H9 (cell line): ENCODE measurements at regions not wholly inside any gene's neighbourhood (a gene's known extent, or its start where the extent isn't known, plus 50 kb on each side); places are given as distances from the start of the nearest gene placed in this dataset.

Experiments used
- DNase-seq: peaks from one replicate; pipeline ENCODE4 v3.0.0-alpha.2; 2017
- H2AFZ ChIP-seq: one replicate; pipeline ENCODE4 v1.6.1; 2013; ENCODE audit warnings: mild to moderate bottlenecking, low read length, control low read depth, moderate library complexity
- H2AK5ac ChIP-seq: 2 replicates; pipeline ENCODE4 v1.6.1; 2013; ENCODE audit warnings: low read length, control low read depth, mixed read lengths; ENCODE audit not compliant: insufficient read length
- H2BK120ac ChIP-seq: one replicate; pipeline ENCODE4 v1.6.1; 2013; ENCODE audit warnings: low read depth, mild to moderate bottlenecking, low read length, control low read depth, inconsistent platforms; ENCODE audit not compliant: poor library complexity, severe bottlenecking
- H2BK12ac ChIP-seq: 2 replicates; pipeline ENCODE4 v1.6.1; 2013; ENCODE audit warnings: low read length, control low read depth, mixed read lengths, low read depth; ENCODE audit not compliant: insufficient read length
- H2BK15ac ChIP-seq: 2 replicates; pipeline ENCODE4 v1.6.1; 2013; ENCODE audit warnings: low read depth, low read length, control low read depth
- H2BK20ac ChIP-seq: one replicate; pipeline ENCODE4 v1.6.1; 2013; ENCODE audit warnings: low read depth, mild to moderate bottlenecking, low read length, control low read depth, inconsistent platforms; ENCODE audit not compliant: poor library complexity, severe bottlenecking
- H2BK5ac ChIP-seq: 2 replicates; pipeline ENCODE4 v1.6.1; 2013; ENCODE audit warnings: low read length, control low read depth, mixed read lengths; ENCODE audit not compliant: insufficient read length
- H3K14ac ChIP-seq: 2 replicates; pipeline ENCODE4 v1.6.1; 2013; ENCODE audit warnings: low read length, control low read depth; ENCODE audit not compliant: insufficient read depth
- H3K18ac ChIP-seq: 2 replicates; pipeline ENCODE4 v1.6.1; 2013; ENCODE audit warnings: low read depth, mild to moderate bottlenecking, mixed read lengths, low read length, control low read depth; ENCODE audit not compliant: insufficient read length
- H3K23ac ChIP-seq: 2 replicates; pipeline ENCODE4 v1.6.1; 2013; ENCODE audit warnings: low read length, control low read depth, mixed read lengths, low read depth; ENCODE audit not compliant: insufficient read length
- H3K23me2 ChIP-seq: 2 replicates; pipeline ENCODE4 v1.6.1; 2013; ENCODE audit warnings: low read depth, mild to moderate bottlenecking, mixed read lengths, low read length, control low read depth; ENCODE audit not compliant: insufficient read length, poor library complexity, severe bottlenecking
- H3K27ac ChIP-seq: 2 replicates; pipeline ENCODE4 v1.5.1; 2013; ENCODE audit warnings: low read length, control low read depth, mixed read lengths, low read depth; ENCODE audit not compliant: insufficient read length
- H3K27me3 ChIP-seq: 2 replicates; pipeline ENCODE4 v1.6.1; 2013; ENCODE audit warnings: low read length, control low read depth, inconsistent platforms; ENCODE audit not compliant: insufficient read depth
- H3K4ac ChIP-seq: 2 replicates; pipeline ENCODE4 v1.6.1; 2013; ENCODE audit warnings: low read depth, mild to moderate bottlenecking, control low read depth, inconsistent platforms, low read length, moderate library complexity
- H3K4me1 ChIP-seq: 2 replicates; pipeline ENCODE4 v1.6.1; 2013; ENCODE audit warnings: low read length, control low read depth, inconsistent platforms; ENCODE audit not compliant: insufficient read depth
- H3K4me2 ChIP-seq: 2 replicates; pipeline ENCODE4 v1.6.1; 2013; ENCODE audit warnings: low read length, control low read depth, mixed read lengths; ENCODE audit not compliant: insufficient read length, insufficient read depth
- H3K56ac ChIP-seq: 2 replicates; pipeline ENCODE4 v1.6.1; 2013; ENCODE audit warnings: low read depth, mild to moderate bottlenecking, mixed read lengths, low read length, control low read depth; ENCODE audit not compliant: insufficient read length
- H3K79me1 ChIP-seq: 2 replicates; pipeline ENCODE4 v1.6.1; 2013; ENCODE audit warnings: low read depth, mild to moderate bottlenecking, moderate library complexity, low read length, control low read depth, inconsistent platforms; ENCODE audit not compliant: insufficient read depth, poor library complexity, severe bottlenecking
- H3K79me2 ChIP-seq: 2 replicates; pipeline ENCODE4 v1.6.1; 2013; ENCODE audit warnings: low read length, control low read depth, inconsistent platforms; ENCODE audit not compliant: insufficient read depth
- H3K9ac ChIP-seq: 2 replicates; pipeline ENCODE4 v1.6.1; 2013; ENCODE audit warnings: low read length, control low read depth, mixed read lengths; ENCODE audit not compliant: insufficient read length; ENCODE audit errors: extremely low read depth
- H3K9me3 ChIP-seq: one replicate; pipeline ENCODE4 v1.6.1; 2013; ENCODE audit warnings: low read depth, low read length, inconsistent platforms; ENCODE audit not compliant: control insufficient read depth
- H3T11ph ChIP-seq: one replicate; pipeline ENCODE4 v1.6.1; 2013; ENCODE audit warnings: mild to moderate bottlenecking, low read length, control low read depth, inconsistent platforms
- H4K20me1 ChIP-seq: one replicate; pipeline ENCODE4 v1.6.1; 2013; ENCODE audit not compliant: control insufficient read depth, insufficient read length, insufficient read depth
- H4K5ac ChIP-seq: 2 replicates; pipeline ENCODE4 v1.6.1; 2013; ENCODE audit warnings: low read depth, mild to moderate bottlenecking, mixed read lengths, low read length, control low read depth; ENCODE audit not compliant: insufficient read length
- H4K8ac ChIP-seq: replicated peaks from 2 replicates; pipeline ENCODE4 v1.6.1; 2013; ENCODE audit warnings: low read length, control low read depth, mixed read lengths, low read depth; ENCODE audit not compliant: insufficient read length
- H4K91ac ChIP-seq: 2 replicates; pipeline ENCODE4 v1.6.1; 2013; ENCODE audit warnings: low read depth, mild to moderate bottlenecking, moderate library complexity, mixed read lengths, low read length, control low read depth; ENCODE audit not compliant: insufficient read length
- H3K27ac Mint-ChIP-seq, 3 experiments: 2 replicates in 2 of 3; 3 replicates in 1 of 3; pipeline ENCODE4 v1.8.0; 2020 to 2021; ENCODE audit warnings: mixed read lengths in 3 of 3, mild to moderate bottlenecking in 1 of 3, moderate library complexity in 1 of 3
- H3K27me3 Mint-ChIP-seq: 2 replicates; pipeline ENCODE4 v1.8.0; 2021; ENCODE audit warnings: low read depth, mild to moderate bottlenecking, moderate library complexity, mixed read lengths
- H3K36me3 Mint-ChIP-seq, 3 experiments: 2 replicates in 2 of 3; 3 replicates in 1 of 3; pipeline ENCODE4 v1.8.0; 2020 to 2021; ENCODE audit warnings: low read depth in 3 of 3, mixed read lengths in 3 of 3; ENCODE audit not compliant: insufficient read depth in 1 of 3
- H3K4me1 Mint-ChIP-seq, 2 experiments: 2 replicates each; pipeline ENCODE4 v1.8.0; 2020; ENCODE audit warnings: mixed read lengths in 2 of 2
- H3K4me3 Mint-ChIP-seq, 2 experiments: 2 replicates in 1 of 2; 3 replicates in 1 of 2; pipeline ENCODE4 v1.8.0; 2020 to 2021; ENCODE audit warnings: mild to moderate bottlenecking in 2 of 2, mixed read lengths in 2 of 2, moderate library complexity in 1 of 2
- H3K9me3 Mint-ChIP-seq, 2 experiments: 2 replicates in 1 of 2; 3 replicates in 1 of 2; pipeline ENCODE4 v1.8.0; 2020; ENCODE audit warnings: mild to moderate bottlenecking in 2 of 2, mixed read lengths in 2 of 2, moderate library complexity in 1 of 2
- CTCF ChIP-seq: fragments of 200-600 bp; sonication (generic); conservative IDR thresholded peaks from 3 replicates; pipeline ENCODE4 v1.8.0; 2021; ENCODE audit warnings: antibody characterized with exemption, mild to moderate bottlenecking
- WGBS: extraction: QIAGEN DNeasy Blood & Tissue Kit; methylation state at CpG from one replicate; pipeline ENCODE4 v1.1.7; 2013; ENCODE audit warnings: missing lambda C conversion rate, low lambda C conversion rate, mixed read lengths; ENCODE audit not compliant: insufficient read length; ENCODE audit errors: extremely low coverage; 5-methylcytosine and 5-hydroxymethylcytosine counted together

GRCh38 chr5:83776437-83777031 lies 55.9 kb upstream of the HAPLN1 start:
- Histone ChIP-seq H2AK5ac (no peak overlapping the region), H3K27me3 (no peaks in the 10 kb centered on the region), H3K4me2 (no peak overlapping the region), H3K4me1 (no peaks in the 10 kb centered on the region), H3K79me1 (no peaks in the 10 kb centered on the region), H3K79me2 (no peaks in the 10 kb centered on the region), H3K23ac (no peak overlapping the region), H2BK15ac (no peak overlapping the region), H4K8ac (no peak overlapping the region), H4K20me1 (no peaks in the 10 kb centered on the region), H4K5ac (no peak overlapping the region), H2BK120ac (no peak overlapping the region), H3K4ac (no peak overlapping the region), H3K56ac (no peak overlapping the region), H2BK20ac (no peak overlapping the region), H3T11ph (no peak overlapping the region), H3K27ac (no peak overlapping the region), H3K23me2 (no peaks in the 10 kb centered on the region), H2BK5ac (no peak overlapping the region), H3K14ac (no peak overlapping the region), H3K18ac (no peak overlapping the region), H3K9ac (no peak overlapping the region), H2AFZ (no peak overlapping the region), H4K91ac (no peak overlapping the region), H3K9me3 (no peaks in the 10 kb centered on the region), H2BK12ac (no peak overlapping the region)
- no peak for TF ChIP-seq CTCF
- no CpG with 5 or more reads among the region's 1 CpG for WGBS
- DNase-seq: no peak
- Mint-ChIP-seq H3K9me3 (no peaks in the 10 kb centered on the region; a peak in 1 of 5 replicates), H3K4me3 (no peak overlapping the region), H3K27me3 (no peaks in the 10 kb centered on the region), H3K4me1 (no peaks in the 10 kb centered on the region), H3K27ac (no peak overlapping the region; a peak in 2 of 7 replicates), H3K36me3 (no peaks in the 10 kb centered on the region)
